HL-60 (cell line): ENCODE measurements at regions not wholly inside any gene's neighbourhood (a gene's known extent, or its start where the extent isn't known, plus 50 kb on each side); places are given as distances from the start of the nearest gene placed in this dataset.

ENCODE experiments used
- GABPA ChIP-seq: IDR thresholded peaks from 2 replicates; pipeline ENCODE4 v1.6.1; 2012; ENCODE audit warnings: low read depth
- POLR2AphosphoS5 ChIP-seq: IDR thresholded peaks from 2 replicates; pipeline ENCODE4 v1.6.1; 2012; ENCODE audit warnings: low read depth
- SPI1 ChIP-seq: IDR thresholded peaks from 2 replicates; pipeline ENCODE4 v1.6.1; 2012; ENCODE audit warnings: low read depth, mild to moderate bottlenecking, borderline replicate concordance
- TF ChIP-seq, protein P1 (sequence below): IDR thresholded peaks from one replicate; pipeline ENCODE4 v1.5.1; 2011; ENCODE audit warnings: low read length, control low read depth, inconsistent platforms; ENCODE audit not compliant: insufficient read depth
- TF ChIP-seq, protein P2 (sequence below): IDR thresholded peaks from 2 replicates; pipeline ENCODE4 v1.6.1; 2012; ENCODE audit warnings: low read depth; ENCODE audit not compliant: insufficient replicate concordance

DNA sequence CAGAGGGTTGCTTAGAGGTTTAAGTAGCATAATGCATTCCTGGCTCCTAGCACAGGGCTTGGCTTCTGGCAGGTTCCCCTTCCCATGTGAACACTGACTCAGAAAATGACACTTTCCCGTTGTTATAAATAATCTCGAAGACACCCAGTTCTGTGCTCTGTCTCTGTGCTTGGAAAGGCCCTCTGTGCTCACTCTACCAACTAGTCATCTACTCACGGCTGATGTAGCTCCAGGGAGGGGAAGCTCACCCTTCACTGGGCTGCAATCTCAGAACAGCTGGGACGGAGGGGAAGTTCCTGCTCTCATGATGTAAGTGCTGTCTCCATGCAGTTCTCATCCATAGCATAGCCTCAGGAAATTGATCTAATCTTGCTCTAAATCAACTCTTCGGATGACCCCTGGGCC, 230.5 kb upstream of the ASIC2 start:
- no peak for TF ChIP-seq POLR2AphosphoS5
- TF ChIP-seq, protein P1, sequence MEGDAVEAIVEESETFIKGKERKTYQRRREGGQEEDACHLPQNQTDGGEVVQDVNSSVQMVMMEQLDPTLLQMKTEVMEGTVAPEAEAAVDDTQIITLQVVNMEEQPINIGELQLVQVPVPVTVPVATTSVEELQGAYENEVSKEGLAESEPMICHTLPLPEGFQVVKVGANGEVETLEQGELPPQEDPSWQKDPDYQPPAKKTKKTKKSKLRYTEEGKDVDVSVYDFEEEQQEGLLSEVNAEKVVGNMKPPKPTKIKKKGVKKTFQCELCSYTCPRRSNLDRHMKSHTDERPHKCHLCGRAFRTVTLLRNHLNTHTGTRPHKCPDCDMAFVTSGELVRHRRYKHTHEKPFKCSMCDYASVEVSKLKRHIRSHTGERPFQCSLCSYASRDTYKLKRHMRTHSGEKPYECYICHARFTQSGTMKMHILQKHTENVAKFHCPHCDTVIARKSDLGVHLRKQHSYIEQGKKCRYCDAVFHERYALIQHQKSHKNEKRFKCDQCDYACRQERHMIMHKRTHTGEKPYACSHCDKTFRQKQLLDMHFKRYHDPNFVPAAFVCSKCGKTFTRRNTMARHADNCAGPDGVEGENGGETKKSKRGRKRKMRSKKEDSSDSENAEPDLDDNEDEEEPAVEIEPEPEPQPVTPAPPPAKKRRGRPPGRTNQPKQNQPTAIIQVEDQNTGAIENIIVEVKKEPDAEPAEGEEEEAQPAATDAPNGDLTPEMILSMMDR = no peak
- TF ChIP-seq, protein P2, sequence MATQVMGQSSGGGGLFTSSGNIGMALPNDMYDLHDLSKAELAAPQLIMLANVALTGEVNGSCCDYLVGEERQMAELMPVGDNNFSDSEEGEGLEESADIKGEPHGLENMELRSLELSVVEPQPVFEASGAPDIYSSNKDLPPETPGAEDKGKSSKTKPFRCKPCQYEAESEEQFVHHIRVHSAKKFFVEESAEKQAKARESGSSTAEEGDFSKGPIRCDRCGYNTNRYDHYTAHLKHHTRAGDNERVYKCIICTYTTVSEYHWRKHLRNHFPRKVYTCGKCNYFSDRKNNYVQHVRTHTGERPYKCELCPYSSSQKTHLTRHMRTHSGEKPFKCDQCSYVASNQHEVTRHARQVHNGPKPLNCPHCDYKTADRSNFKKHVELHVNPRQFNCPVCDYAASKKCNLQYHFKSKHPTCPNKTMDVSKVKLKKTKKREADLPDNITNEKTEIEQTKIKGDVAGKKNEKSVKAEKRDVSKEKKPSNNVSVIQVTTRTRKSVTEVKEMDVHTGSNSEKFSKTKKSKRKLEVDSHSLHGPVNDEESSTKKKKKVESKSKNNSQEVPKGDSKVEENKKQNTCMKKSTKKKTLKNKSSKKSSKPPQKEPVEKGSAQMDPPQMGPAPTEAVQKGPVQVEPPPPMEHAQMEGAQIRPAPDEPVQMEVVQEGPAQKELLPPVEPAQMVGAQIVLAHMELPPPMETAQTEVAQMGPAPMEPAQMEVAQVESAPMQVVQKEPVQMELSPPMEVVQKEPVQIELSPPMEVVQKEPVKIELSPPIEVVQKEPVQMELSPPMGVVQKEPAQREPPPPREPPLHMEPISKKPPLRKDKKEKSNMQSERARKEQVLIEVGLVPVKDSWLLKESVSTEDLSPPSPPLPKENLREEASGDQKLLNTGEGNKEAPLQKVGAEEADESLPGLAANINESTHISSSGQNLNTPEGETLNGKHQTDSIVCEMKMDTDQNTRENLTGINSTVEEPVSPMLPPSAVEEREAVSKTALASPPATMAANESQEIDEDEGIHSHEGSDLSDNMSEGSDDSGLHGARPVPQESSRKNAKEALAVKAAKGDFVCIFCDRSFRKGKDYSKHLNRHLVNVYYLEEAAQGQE = no peak
- no peak for TF ChIP-seq GABPA
- TF ChIP-seq SPI1 = no peak
